ENCODE measurements at regions not wholly inside any gene's neighbourhood (a gene's known extent, or its start where the extent isn't known, plus 50 kb on each side); places are given as distances from the start of the nearest gene placed in this dataset.

GRCh38 chr2:75810611-75811330 lies 100.1 kb upstream of the GCFC2 start:
- intact Hi-C loops (cut with micrococcal nuclease) (no loop called here), dilution Hi-C loops (cut with MboI; ENCODE audit: extremely low pct_ligation_motif_present, low sequenced_read_pairs) (no loop called here)
- Histone ChIP-seq H3K27me3 (ENCODE audit: control insufficient read depth in 2 of 2, insufficient read depth in 2 of 2, low read length in 2 of 2) (no peaks in the 10 kb centered on the region), H3K4me1 (ENCODE audit: control insufficient read depth, extremely low read depth, insufficient read depth, low read length) (no peaks in the 10 kb centered on the region), H3K4me2 (ENCODE audit: insufficient read depth, low read length) (no peak overlapping the region), H3K9ac (replicated peaks; ENCODE audit: extremely low read depth, insufficient read depth, low read length) (no peak overlapping the region), H2AFZ (ENCODE audit: low read depth, low read length) (no peak overlapping the region), H3K4me3 (replicated peaks in 1 of 3; ENCODE audit: insufficient read depth in 1 of 3, low read depth in 1 of 3, low read length in 3 of 3) (no peak overlapping the region), H3K79me2 (ENCODE audit: control insufficient read depth, insufficient read depth, low read length) (no peaks in the 10 kb centered on the region), H4K20me1 (replicated peaks; ENCODE audit: control insufficient read depth, extremely low read depth, insufficient read depth, low read length) (no peaks in the 10 kb centered on the region), H3K36me3 (ENCODE audit: control insufficient read depth in 2 of 2, extremely low read depth in 1 of 2, insufficient read depth in 2 of 2, low read length in 2 of 2) (no peaks in the 10 kb centered on the region), H3K9me1 (replicated peaks; ENCODE audit: control insufficient read depth, extremely low read depth, insufficient read depth, low read length) (no peaks in the 10 kb centered on the region), H3K27ac (ENCODE audit: insufficient read depth, low read depth, low read length) (no peak overlapping the region), H3K9me3 (replicated peaks; ENCODE audit: control insufficient read depth, insufficient read depth, low read length) (no peaks in the 10 kb centered on the region)
- FAIRE-seq, result no peak
- BruUV-seq (replicated peaks), result no TSS peak
- ChIA-PET CTCF (no interaction called here), POLR2A (no interaction called here)
- DNase-seq (ENCODE audit: low read depth, low spot score), result no peak
- TF ChIP-seq MAX (IDR thresholded peaks at IDR 0.05; ENCODE audit: insufficient read depth, insufficient read length) (no peak), MYC (IDR thresholded peaks at IDR 0.05; ENCODE audit: low read depth, low read length) (no peak), GATA2 (IDR thresholded peaks at IDR 0.05; ENCODE audit: insufficient read depth, insufficient read length, low read depth, low read length) (no peak), JUN (IDR thresholded peaks at IDR 0.05; ENCODE audit: borderline replicate concordance, insufficient read depth, insufficient read length, low read depth) (no peak), POLR2A (IDR thresholded peaks at IDR 0.05; ENCODE audit: low read depth, low read length) (no peak), CTCF (IDR thresholded peaks at IDR 0.05; ENCODE audit: extremely low read depth in 1 of 2, insufficient read depth in 1 of 2, low read depth in 1 of 2, low read length in 2 of 2) (no peak), FOS (IDR thresholded peaks at IDR 0.05; ENCODE audit: borderline replicate concordance, insufficient read depth, low read length) (no peak), EZH2 (IDR thresholded peaks at IDR 0.05; ENCODE audit: borderline replicate concordance, low read depth, low read length, severe bottlenecking) (no peak), POLR2AphosphoS5 (IDR thresholded peaks at IDR 0.05; ENCODE audit: insufficient read depth, low read depth, low read length) (no peak)

Data from endothelial cell of umbilical vein (primary cell).